NCI-H2171 treated with DMSO at 0.1 percent for 48 hours (cell line): ENCODE measurements at regions not wholly inside any gene's neighbourhood (a gene's known extent, or its start where the extent isn't known, plus 50 kb on each side); places are given as distances from the start of the nearest gene placed in this dataset.
"Not testable (repeated sequence)": the region's sequence is repeated elsewhere in the genome, so short reads cannot be mapped to it uniquely, and the experiment has no call there.

Source experiments
- DNase-seq: peaks from one replicate; lab custom pipeline; 2025; lab: John Stamatoyannopoulos, UW

DNA sequence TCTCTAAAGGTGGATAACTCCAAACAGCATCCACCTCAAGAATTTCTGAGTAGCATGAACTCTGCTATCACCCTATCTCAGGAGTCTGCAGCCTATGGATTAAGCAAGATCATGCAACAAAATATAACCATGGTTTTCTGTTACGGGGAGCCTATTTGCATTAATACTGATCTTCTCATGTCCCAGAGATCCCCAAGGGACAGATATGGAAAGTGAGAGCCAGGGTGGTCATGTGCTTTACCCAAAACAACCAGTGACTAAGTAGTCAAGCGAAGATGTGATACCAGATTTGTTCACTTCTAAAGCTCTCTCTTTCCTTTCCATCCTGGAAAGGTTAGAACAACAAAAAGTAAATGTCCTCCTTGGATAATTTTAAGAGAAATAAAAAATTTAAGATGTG is 125.1 kb downstream of the PRRX1 start:
- no peak for DNase-seq

DNA sequence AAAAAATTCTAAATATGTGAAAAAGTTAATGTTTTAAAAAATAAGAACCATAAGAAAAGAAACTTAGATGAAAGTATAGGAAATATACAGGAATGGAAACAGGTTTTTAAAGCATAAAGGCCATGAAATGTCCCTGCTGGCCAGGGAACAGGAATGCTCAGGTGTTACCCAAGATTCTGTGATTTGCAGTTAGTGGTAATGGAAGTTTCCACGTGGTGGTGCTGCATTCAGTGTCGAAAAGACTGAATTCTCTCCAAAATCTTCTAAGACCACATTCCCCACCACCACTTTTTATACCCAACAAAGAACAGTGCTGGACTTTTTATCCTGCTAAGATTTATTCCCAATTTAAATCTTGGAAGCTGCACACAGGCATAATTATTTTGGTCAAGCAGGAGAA is 126.2 kb downstream of the PRRX1 start:
- DNase-seq: no peak

DNA sequence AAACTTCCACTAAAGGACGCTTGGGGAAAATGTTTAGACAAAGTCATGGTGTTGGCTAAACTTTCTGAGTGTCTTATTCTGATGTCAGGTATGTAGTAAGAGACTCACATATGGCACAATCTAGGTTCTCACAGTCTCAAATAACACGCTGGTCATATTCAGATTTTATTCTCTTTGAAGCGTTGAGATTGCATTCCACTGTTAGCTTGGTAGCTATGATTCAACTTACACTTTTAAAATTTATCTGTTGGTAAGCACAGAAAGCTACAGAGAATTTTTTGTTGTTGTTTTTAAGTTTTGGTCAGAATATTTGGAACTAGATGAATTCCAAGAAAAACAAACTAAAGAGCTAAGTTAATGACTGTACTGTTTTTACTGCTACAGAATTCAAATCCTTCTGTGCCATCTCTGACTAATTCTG is 126.7 kb downstream of the PRRX1 start:
- no peak for DNase-seq

DNA sequence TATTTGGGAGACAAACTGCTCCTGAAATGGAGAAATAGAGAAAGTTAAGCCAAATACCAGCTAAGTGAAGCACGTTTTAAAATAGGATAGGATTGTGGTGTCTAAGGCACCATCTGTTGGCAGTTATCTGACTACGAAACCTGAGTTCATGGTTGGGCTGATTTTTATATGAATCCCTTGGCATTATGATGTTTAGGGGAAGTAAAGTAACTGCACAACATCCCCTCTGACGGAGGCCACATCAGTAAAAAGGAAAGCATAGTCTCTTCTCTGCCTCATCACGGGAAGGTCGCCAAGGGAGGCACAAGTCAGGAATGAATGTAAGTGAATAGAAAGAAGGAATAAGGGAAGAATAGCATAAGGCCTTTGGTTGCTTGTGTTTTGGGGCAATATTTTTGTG is 128.0 kb downstream of the PRRX1 start:
- DNase-seq: no peak

DNA sequence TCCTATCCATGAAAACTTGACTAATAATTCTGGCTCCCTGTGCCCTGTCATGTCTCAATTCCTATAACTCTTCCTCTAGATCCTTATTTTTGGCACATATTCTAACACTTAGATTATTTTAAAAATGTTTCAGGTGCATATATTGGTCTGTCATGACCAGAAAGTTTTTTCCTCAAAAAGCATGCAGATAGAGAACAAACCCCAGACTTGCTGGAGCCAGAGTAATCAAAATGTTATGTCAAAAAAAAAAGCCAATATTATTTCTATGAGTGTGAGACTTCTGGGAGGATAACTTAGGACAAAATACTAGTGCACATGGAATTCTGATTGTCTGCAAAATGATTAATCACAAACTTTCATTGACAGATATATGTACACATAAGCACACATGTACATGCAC is 135.1 kb upstream of the MROH9 start:
- DNase-seq: no peak

DNA sequence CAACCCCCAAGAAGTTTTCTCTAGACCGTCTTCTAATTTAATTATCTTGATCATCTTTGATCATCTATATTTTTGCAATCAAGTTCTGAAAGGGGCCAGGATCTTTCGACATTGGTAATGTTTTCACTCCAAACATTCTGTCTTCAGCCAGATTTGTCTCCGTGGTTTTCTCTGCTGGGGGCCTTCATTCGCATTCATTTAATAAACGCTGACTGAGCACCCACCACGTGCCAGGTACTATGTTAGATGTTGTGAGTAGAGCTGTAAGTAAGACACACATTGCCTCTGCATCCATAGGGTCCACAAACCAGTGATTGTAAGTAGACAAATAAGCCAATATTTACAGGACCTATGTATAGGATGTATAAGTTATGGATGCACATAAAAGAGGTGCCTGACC is 134.5 kb upstream of the MROH9 start:
- no peak for DNase-seq

DNA sequence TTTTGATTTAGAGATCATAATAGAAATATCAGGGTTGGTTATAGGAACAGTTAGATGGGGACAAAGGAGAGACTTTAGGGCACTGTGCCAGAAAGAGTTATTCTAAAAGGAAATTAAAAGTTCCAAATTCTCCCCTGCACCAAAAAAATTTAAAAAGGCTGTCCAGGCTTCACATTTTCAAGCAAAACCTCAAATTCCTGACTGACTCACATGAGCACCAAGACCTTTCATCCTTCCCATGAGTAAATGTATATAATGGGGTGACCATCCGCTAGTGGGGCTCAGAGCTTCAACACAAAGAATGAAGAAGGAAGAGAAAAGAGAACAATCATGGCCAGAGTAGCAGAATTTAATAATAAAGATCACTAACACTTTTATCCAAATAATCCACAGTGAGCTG is 131.6 kb upstream of the MROH9 start:
- no peak for DNase-seq

DNA sequence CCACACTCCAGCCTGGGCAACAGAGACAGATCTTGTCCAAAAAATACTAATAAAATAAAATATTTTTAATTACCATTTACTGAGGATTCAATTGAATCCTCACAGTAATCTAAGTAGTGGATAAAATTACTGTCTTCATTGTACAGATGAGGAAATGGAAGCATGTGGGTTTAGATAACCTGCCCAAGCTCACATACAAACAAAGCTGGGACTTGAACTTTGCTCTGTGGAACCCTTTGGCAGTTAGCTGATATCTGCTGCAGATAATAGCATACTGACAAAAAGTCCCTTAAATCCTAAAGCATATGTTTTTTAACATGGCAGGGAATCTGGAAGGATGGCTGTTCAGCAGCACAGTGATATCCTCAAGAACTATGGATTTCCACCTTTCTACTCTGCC is 130.9 kb upstream of the MROH9 start:
- no peak for DNase-seq

DNA sequence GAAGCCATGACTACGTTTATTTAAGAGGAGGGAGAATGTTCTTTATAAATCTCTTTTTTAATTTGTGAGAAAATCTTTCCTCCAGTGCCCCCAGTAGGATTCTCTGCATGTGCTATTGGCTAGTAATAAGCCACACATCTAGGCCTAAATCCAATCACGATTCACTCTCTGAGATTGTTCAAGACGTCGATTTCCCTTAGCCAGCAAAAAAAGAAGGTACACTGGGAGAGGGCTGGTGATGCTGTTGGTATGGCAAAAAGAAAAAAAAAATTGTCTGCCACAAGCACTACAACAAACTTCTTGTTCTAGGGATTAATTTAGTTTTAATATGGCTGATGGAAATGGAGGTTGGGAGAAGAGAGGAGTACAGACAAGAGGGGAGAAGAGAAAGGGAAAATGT is 130.5 kb upstream of the MROH9 start:
- no peak for DNase-seq

DNA sequence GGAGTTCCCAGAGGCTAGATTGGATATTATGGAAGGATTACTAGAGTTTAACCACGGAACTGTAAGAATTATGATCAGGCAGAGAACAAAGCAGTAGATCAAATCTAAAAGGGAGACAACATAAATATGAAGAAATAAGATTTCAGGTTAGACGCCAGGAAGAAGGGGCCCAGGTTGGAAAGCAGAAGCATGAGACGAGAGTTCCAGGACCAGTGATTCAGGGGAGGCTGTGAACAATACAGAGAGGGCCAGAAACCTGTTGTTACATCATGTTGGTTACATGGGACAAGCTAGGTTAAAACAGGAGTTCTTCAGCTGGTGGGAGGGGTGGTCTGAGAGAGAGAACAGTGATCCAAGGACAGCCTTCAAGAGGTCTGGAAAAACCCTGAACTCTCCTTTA is 128.4 kb upstream of the MROH9 start:
- no peak for DNase-seq

DNA sequence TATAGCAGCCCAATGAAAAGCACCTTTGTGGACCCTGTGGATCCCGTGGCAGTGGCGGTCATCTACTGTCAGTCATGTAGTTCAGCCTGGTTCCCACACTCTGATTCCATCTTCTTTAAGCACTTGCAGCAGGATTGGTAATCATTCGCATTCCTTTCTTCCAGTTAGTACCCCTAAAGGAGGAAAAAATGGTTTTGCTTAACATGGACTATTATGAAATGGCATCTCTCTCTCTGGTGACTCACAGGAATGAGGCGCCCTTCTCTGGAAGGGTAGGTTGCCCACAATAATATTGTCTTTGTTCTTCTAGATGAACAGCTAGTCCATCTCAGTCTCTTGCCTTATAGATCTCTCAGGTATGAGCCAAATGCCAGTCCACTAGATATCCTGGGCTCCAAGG is 127.9 kb upstream of the MROH9 start:
- DNase-seq: no peak

DNA sequence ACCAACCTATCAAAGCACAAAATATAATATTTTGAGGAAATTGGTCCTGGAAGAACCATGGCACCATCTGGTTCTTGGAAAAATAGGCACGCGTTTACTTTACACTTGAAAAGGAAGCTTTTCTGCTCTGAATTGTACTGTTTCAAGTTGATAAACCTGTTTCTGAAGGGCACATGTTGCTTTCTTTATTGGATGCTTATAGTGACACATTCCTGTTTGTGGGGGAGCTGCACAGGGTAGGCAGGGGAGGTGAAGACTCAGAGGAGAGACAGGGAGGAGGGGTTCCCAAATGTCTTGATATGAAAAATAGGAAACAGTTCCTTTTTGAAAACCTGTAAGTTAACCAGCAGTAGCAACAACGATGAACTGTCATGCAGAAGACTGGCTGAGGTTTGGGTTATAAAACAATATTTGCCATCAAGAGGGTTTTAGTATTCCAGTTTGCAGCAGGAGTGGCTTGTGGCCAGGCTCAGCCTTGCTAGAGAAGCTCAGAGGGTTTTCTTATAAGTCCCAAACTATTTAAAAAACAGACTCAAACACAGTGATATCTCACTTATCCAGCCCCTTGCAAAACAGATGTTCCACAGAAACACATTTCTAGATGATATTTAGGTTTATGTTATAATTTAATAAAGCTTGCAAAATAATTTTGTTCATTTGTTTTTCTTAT is 127.0 kb upstream of the MROH9 start:
- DNase-seq: no peak

DNA sequence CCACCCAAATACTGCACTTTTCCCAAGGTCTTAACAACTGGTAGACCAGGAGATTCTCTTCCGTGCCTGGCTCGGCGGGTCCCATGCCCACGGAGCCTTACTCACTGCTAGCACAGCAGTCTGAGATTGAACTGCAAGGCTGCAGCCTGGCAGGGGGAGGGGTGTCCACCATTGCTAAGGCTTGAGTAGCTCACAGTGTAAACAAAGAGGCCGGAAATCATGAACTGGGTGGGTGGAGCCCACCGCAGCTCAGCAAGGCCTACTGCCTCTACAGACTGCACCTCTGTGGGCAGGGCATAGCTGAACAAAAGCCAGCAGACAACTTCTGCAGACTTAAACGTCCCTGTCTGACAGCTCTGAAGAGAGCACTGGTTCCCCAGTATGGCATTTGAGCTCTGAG is 124.3 kb upstream of the MROH9 start:
- not testable (repeated sequence) for DNase-seq

DNA sequence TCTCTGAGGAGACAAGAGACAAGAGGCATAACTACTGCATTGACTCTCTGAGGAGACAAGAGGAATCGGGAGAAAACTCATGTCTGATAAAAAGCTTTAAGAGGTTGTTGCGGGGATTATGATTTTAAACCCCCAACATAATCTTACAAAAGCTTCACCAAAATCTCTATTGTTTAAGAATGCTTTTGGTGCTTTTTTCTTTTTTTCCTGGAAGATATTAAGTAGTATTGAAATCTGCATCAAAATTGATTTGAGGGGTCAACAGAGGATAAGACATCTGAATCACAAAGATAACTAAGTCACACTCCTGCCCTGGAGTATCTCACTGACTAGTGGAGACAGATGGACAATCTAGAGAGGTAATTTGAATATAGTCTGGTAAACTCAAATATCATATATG is 115.6 kb upstream of the MROH9 start:
- no peak for DNase-seq

DNA sequence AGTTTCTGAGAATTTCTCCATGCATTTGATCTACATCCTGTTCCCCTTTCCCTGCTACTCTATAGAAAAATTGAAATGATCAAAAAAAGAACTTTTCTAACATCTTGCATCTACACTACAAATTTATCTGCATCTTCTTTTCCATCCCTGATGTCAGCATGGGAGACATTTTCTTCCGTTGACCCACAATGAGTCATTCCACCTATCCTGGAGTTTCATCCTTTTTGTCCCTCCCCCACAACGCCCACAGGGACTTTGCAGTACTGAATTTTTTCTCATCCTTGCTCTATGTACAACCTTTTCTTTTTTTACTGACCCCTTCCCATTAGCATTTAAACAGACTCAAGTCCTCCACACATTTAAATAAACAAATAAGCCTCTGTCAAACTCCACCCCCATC is 112.2 kb upstream of the MROH9 start:
- DNase-seq: no peak

DNA sequence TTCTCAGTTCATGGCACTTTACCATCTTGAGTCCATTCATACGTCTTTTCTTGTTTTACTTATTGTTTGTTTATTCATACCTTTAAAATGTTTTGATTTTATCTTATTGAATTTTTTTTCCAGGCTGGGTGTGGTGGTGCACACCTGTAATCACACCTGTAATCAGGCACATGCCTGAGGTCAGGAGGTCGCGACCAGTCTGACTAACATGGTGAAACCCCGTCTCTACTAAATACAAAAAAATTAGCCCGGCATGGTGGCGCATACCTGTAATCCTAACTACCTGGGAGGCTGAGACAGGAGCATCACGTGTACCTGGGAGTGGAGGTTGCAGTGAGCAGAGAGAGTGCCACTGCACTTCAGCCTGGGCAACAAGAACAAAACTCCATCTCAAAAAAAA is 104.1 kb upstream of the MROH9 start:
- no peak for DNase-seq

DNA sequence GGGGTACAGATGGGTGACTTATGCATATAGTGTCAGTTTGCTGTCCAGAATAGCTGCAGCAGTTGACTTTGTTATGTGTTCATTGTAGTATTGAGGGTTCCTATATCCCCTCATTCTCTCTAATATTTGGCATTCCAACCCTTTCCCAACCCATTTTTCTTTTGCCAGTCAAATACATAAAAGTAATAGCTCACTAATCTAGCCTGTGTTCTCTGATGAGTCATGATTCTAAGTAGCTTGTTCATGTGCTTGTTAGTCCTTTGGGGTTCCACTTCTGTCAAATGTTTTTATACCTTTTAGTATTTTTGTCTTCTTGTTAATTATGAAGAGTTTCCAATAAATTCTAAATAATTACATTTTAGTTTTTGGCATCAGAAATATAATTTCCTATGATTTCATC is 99.2 kb upstream of the MROH9 start:
- DNase-seq: no peak

DNA sequence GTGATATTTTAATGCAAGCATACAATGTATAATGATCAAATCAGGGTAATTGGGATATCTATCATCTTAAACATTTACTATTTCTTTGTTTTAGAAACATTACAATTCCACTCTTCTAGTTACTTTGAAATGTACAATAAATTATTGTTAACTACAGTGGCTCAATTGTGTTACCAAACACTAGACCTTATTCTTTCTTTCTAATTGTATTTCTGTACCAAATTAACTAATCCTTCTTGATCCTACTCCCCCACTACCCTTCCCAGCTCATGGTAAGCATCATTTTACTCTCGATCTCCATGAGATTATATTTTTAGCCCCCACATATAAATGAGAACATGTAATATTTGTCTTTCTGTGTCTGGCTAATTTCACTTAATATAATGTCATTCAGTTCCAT is 95.0 kb upstream of the MROH9 start:
- DNase-seq: no peak

DNA sequence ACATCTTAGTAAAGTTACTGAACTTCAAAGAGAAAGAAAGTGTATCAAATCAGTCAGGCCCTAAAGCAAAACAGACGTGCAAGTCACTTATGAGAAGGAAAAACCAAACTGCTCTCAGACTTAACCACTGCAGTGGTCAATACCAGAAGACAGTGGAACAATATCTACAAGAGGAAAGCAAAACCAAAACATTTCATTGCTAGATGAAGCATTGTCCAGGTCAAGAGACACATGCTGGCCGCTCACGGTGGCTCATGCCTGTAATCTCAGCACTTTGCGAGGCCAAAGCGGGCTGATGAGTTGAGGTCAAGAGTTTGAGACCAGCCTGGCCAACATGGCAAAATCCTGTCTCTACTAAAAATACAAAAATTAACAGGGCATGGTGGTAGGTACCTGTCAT is 82.0 kb upstream of the MROH9 start:
- no peak for DNase-seq

DNA sequence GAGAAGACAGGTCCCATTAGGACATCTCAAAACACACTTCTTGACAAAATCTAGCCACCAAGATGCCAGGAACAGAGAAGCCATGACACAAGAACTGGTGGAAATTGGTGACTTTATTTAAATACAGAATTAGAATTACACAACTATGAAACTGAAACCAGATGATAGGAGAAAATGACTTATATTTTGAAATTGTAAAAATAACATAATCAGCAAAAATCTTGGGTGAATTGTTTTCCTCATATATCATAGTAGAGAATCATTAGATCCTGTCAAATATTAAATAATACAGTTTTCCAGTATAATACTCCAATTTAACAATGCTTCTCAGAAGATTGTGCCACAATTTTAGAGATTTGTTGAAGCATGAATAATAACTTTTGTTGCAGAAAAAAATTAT is 81.5 kb upstream of the MROH9 start:
- no peak for DNase-seq

DNA sequence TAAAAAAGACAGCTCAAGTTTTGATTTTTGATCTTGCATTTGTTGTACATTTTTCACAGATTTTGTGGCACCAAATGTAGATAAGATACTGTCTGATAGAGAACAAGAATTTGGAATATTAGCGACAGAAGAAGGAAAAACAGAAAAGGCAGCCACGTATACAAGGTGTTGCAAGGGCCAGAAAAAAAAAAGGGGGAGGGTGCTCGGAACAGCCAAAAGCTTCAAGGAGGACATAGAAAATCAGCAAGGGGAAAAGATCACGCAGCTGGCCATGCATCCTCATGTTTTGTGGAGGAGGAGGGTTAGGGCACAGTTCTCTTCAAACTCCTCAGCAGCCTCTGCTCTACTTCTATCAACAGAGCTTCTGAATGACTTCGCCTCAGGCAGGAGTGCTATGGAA is 80.7 kb upstream of the MROH9 start:
- no peak for DNase-seq

DNA sequence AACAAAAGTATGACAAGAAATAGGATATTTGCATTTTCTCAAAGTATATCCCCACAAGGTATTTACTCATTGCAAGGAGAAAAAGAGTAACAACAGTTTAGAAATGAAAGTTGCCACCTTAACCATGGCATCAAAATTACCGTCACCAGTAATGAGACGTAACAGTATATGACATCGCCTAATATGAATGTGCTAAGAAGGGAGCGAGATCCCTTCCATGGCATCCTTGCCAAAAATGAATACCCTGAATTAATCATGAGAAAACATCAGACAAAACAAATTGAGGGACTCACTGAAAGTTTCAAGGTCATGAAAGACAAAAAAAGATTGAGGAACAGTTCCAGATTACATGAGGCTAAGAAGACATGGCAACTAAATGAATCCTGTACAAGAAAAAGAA is 78.9 kb upstream of the MROH9 start:
- no peak for DNase-seq

DNA sequence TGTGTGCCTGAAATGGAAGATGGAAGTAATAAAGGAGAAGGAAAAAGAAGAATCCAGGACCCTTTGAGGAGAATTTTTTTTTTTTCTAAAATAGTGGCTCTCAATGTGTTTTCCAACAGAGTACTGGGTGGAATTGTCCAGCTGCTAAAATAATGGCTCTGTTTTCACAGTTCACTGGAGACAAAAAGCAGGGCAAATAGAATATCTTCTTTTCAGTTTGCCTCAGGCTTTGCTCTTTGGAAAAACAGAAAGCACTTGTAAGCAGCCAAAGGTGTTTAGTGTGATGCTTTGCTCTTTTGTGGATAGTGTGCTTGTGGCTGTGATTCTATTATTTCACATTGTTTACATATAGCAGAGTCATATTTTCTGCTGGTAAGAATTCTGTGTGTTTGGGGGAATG is 77.4 kb upstream of the MROH9 start:
- no peak for DNase-seq

DNA sequence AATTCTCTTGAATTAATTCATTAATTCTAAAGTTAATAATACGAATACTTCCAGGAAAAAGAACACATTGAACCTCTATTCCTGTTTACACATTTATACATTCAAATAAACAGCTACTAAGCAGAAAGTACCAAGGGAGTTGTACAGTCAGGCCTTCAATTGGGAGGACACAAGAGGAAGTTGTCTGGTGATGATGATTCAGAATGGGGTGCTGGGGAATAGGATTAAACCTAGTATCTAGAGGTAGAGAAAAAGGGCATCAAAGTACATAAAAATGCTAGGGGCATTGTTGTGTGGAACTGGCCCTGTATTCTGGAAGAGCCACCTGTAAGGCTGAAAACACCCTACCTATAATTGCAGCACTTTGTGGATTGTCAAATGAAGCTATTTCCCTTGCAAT is 71.7 kb upstream of the MROH9 start:
- no peak for DNase-seq

DNA sequence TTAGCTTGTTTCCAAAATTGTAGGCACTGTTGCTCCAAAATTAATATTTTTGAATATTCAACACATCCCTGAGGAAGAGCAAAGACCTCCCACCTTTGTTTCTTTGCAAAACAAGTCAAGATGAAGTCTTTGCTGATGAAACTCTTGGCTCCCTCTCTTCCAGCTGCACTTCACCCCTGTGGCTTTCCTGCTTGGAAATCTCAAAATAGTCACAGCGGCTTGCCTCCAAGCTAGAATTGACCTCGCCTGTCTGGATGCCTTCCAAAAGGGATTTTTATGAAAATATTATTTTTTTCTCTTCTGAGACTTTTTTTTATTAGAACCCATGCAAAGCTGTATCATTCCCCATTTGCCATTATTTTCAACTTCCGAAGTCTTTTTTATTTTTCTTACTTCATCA is 71.1 kb upstream of the MROH9 start:
- DNase-seq: no peak
